ENCODE measurements at regions not wholly inside any gene's neighbourhood (a gene's known extent, or its start where the extent isn't known, plus 50 kb on each side); places are given as distances from the start of the nearest gene placed in this dataset.
A peak's percentile ranks its signal among the peaks of the same experiment; 100 is the strongest.

GRCh38 chr3:87363721-87364120 lies 87.3 kb upstream of the POU1F1 start:
- no peak overlapping the region for H3K27ac ChIP-seq

DNA sequence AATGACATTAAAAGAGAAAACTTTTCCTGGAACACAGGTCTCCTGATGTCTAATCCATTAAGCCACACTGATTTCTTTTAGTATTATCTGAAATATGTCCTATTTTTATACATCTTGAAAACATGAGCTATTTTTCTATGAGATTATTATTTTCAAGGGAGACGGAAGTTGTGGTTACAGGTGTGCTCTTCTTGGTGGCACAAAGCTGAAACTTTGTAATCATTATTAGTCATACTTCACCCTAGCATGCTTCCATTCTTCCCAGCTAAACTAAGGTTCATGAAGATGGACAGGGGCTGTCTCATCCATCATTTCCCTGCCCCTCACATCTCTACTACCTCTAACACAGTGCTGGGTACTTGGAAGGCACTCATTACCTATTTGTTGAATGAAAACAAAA lies 85.6 kb upstream of the POU1F1 start:
- no peak for DNase-seq (ENCODE audit: low read depth, low spot score)

More at GRCh38 chr3:87363721-87364120, 87.3 kb upstream of the POU1F1 start:
- DNase-seq (ENCODE audit: low read depth, low spot score): no peak

GRCh38 chr3:87361271-87361670 lies 84.9 kb upstream of the POU1F1 start:
- no peak overlapping the region for H3K27ac ChIP-seq
- DNase-seq (ENCODE audit: low read depth, low spot score): no peak

More for the DNA sequence above, 85.6 kb upstream of the POU1F1 start:
- no peak overlapping the region for H3K27ac ChIP-seq

DNA sequence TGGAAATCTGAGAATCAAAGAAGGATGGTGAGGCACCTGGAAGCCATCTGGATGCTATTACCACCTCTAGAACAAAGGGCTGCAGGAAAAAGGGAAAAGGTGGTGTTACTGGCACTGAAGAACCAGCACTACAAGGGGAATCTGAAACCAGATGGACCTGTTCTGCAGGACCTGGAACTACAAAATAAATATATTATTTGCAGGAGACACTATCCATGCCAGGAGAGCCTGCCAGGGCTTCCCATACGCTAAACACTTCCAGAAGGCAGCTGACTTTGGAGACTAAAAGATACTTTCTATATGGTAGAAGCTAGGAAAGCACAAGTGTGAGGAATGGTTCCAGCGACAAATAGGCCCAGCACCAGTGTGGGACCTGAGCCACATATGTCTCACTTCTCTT lies 83.4 kb upstream of the POU1F1 start:
- no peak for DNase-seq (ENCODE audit: low read depth, low spot score)
- no peak overlapping the region for H3K27ac ChIP-seq

DNA sequence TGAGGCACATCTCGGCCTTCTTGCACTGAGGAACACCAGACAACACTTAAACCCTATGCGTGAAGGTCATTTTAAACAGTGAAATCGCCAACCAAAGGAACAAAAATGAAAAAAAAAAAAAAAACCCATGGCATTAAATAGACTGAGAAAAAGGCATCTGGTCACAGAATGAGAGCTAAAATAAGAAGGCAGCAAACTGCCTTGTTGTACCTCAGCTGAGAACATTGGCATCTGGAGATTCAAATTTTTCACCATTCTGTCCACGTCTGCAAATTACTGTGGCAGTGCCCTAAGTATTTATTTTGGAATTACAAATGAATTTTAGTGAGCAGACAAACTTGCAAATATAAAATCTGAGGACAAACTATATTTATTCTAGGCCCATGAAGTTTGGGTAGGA lies 82.6 kb upstream of the POU1F1 start:
- DNase-seq (ENCODE audit: low read depth, low spot score): no peak
- H3K27ac ChIP-seq: no peak overlapping the region

GRCh38 chr3:87358066-87358465 lies 81.7 kb upstream of the POU1F1 start:
- no peak for DNase-seq (ENCODE audit: low read depth, low spot score)
- H3K27ac ChIP-seq: no peak overlapping the region

DNA sequence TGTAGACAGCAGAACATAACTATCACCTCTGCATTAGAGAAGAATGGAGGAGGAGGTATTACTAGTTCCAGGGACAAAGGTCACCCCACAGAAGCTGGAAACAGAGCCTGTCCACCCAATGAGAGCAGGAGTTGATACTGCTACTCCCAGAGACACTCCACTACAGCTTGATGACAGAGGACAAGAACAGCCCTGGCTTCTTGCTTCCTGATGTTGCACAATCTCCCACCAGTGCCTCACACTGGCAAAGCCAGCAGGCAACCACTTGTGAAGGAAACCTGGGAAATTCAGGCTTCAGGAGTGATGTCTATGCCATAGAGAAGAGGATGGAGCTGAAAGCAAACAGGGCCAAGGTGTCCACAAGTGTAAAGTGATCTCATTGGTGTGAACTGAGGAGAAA lies 78.0 kb upstream of the POU1F1 start:
- H3K27ac ChIP-seq: no peak overlapping the region
- DNase-seq (ENCODE audit: low read depth, low spot score): no peak

DNA sequence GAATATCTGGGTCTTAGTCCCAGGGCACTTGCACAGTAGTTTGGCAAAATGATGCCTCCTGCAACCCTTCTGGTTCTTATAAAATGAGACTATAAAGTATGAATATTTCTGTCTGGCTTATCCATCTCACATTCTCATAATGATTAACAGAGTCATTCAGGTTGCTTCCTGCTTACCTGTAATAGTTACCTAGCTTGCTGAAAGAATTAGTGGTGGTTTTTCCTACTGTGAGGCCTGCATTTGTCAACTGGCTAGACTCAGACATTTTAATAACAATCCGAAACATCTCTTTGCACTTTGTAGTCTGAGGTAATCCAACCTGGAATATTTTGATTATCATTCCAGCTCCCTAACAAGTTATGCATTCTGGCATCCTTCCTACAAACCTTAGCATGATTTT lies 75.6 kb upstream of the POU1F1 start:
- DNase-seq (ENCODE audit: low read depth, low spot score): no peak
- H3K27ac ChIP-seq: no peak overlapping the region

DNA sequence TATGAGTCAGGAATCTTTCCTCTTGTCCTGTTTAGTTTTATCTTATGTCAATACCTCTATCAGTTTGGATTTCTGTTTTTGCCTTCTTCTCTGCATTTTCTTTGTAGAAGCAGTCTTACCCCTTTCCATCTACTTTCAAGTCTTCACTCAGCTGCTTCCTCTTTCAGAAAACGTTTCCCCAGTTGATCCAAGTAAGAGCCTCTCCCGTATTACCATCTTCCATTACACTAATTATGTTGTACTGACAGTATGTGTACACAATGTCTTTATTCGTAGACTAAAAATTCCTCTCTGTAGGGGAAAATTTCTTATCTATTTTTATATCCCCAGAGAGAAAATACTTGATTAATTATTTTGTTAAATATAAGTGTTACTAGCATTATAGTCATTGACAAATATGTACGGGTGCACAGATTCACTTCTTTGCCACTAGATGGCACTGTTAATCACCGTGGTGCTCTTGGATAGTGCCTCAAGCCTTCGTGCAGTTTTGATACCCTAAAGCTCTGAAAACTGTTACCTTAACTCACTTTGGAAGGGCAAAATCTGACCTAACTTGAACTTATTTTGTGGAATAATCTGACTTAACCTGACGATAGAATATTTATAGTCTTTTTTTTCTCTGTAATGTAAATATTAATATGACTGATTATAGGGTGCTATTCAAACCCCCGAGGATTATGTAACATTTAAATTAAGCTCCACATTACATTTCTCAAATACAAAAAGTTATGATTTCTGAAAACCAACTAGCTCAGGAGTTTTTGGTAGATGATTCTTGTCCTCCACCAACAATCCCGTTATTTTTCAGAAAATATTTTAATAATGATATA lies 74.2 kb upstream of the POU1F1 start:
- no peak overlapping the region for H3K27ac ChIP-seq
- no peak for DNase-seq (ENCODE audit: low read depth, low spot score)

- H3K27ac ChIP-seq: no peak overlapping the region
Observed at GRCh38 chr3:87349833-87350232, 73.4 kb upstream of the POU1F1 start.

GRCh38 chr3:87336761-87337160 lies 60.4 kb upstream of the POU1F1 start:
- no peak overlapping the region for H3K27ac ChIP-seq
- no peak for DNase-seq (ENCODE audit: low read depth, low spot score)

More at GRCh38 chr3:87349833-87350232, 73.4 kb upstream of the POU1F1 start:
- no peak for DNase-seq (ENCODE audit: low read depth, low spot score)

GRCh38 chr3:87335931-87336330 lies 59.5 kb upstream of the POU1F1 start:
- no peak overlapping the region for H3K27ac ChIP-seq
- DNase-seq (ENCODE audit: low read depth, low spot score): no peak

GRCh38 chr3:87333393-87333892 lies 57.1 kb upstream of the POU1F1 start:
- peak; percentile 92 for DNase-seq (ENCODE audit: low read depth, low spot score)
- peak overlapping the region; percentile 84 for H3K27ac ChIP-seq

DNA sequence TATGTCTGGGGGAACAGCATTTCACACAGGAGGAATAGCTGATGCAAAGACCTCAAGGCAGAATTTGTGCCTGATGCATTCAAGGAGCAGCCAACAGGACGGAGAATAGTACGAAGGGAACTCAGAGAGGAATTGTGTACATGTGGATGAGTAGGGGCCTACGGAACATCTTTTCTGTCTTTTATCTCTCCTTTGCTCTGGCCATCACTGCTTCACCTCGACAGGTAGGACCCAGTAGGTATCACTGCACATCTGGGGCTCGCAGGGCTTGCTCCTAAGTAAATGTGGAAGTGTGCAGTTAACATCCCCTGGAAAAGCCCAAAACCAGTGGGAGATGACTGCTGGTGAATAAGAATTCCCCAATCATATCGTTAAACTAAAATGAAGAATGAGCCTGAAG lies 56.4 kb upstream of the POU1F1 start:
- DNase-seq (ENCODE audit: low read depth, low spot score): no peak
- H3K27ac ChIP-seq: peak overlapping the region; percentile 84

DNA sequence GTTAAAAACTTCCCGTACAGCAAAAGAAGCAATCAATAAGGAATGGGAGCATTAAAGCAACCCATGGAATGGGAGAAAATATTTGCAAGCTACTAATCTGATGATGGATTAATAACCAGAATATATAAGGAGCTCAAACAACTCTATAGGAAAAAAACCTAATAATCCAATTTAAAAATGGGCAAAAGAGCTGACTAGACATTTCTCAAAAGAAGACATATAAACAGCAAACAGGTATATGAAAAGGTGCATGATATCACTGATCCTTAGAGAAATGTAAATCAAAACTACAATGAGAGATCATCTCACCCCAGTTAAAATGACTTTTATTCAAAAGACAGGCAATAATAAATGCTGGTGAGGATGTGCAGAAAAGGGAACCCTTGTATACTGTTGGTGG lies 52.7 kb upstream of the POU1F1 start:
- H3K27ac ChIP-seq: no peak overlapping the region
- no peak for DNase-seq (ENCODE audit: low read depth, low spot score)

Measured in epithelial cell of prostate (primary cell).